MV-4-11 (cell line): ENCODE measurements at regions not wholly inside any gene's neighbourhood (a gene's known extent, or its start where the extent isn't known, plus 50 kb on each side); places are given as distances from the start of the nearest gene placed in this dataset.
A peak's percentile ranks its signal among the peaks of the same experiment; 100 is the strongest.

Source experiments
- DNase-seq: peaks from one replicate; lab custom pipeline; 2025; lab: John Stamatoyannopoulos, UW

DNA sequence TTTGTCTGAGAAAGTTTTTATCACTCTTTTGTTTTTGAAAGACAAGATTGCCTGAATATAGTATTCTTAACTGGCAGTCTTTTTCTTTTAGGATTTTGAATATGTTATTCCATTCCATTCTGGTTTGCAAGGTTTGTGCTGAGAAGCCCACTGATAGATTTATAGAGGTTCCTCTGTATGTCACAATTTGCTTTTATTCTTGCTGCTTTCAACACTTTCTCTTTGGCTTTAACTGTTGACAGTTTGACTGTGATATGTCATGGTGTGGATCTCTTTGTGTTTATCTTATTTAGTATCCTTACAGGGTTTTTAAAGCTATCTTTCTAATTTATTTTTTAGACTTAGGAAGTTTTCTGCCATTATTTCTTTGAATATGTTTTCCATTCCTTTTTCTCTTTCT is 331.2 kb upstream of the ATP11B start:
- DNase-seq: no peak

DNA sequence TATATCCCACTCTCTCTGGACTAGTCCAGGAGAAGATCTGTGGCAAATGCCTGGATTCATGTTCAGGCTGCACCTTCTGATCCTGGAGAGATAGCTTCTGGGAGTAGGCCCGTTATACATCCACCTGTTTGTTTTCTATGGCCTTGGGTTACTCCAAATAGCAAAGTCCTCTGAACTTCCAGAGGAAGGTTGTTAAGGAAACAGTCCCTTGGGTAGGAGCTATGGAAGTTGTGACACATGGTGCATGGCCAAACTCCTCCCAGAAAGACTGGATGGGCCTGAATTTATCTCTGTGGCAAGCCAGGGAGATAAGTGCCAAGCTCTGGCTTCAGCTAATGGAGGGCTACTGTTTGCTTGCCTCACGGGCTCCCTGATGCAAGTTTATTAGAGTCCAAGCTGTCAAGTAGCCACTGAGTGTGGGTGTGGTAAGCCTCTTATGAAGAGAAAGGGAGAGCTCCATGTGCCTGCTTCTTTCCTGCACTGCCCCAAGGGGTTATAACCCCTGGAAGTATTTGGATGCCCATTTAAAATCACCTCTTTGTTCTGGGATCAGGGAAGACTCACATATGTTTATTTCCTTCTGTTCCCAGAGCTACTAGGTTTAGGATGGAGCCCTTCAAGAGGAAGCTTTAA is 328.7 kb upstream of the ATP11B start:
- no peak for DNase-seq

DNA sequence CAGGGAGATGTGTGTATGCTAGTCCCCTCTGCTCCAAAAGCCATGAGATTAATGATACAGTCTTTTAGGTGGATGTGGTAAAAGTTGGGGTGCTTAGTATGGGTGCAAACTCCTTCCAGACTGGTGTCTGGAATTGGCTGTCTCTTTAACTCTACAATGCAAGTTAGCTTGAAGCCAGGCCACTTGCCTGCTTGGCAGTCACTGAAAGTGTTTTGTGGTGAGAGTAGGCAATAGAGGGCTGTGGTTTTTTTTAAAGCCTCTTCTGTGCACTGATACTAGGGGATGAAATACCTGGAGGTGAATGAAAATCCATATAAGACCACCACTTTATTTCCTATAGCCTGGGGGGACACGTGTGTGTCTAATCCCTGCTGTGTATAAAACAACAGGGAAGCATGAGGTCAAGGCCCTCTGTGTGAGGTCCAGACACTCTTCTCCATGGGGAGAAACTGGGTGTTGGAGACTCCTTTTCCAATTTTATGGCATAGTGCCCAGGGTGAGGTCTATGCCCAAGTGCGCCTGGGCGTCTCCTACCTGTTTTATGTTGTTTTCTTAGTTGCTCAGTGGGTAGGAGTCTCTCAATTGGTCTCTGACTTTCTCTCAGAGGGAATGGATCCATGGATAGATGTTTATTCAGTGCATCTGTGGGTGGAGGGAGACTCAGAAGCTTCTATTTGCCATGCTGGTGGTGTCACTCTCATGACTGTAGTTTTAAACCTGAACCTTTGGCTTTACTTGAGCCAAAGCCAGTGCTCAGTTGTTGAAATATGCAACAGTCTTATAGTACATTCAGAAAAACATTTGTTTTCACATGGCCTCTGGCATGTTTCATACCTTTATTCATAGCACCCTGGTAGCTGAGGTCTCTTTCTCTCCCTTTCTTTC is 327.8 kb upstream of the ATP11B start:
- no peak for DNase-seq

DNA sequence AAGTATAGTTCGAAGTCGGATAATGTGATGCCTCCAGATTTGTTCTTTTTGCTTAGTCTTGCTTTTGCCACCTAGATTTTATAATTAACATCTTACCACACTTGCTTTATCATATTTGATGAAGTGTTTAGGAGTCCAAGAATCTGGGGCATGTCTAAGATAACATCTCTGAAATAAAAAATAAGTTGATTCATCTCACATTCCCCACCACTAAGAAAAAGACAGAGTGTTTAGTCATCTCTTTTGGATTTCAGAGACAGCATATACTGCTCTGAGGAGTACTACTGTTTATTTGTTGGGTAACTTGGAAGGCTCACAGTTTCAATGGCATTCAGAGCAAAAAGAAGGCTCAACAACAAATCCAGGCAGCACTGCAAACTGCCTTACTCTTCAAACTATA is 324.2 kb upstream of the ATP11B start:
- no peak for DNase-seq

DNA sequence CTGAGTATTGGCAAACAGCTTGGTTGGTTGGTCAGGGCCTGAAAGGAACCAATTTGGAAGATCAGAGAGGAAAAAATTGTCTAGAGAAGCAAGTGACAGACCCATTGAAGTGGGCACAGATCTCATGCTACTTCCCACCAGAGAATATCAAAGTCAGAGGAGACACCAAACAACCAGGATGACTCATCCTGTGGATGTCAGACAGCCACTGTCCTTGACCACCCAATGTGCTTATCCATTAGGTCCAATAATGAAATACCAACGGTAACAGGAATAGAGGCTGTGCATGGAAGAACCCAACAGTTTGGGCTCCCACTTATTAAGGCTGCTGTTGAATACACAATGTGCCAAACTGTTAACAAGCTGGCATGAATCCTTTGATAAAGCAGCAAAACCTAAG is 323.1 kb upstream of the ATP11B start:
- no peak for DNase-seq

DNA sequence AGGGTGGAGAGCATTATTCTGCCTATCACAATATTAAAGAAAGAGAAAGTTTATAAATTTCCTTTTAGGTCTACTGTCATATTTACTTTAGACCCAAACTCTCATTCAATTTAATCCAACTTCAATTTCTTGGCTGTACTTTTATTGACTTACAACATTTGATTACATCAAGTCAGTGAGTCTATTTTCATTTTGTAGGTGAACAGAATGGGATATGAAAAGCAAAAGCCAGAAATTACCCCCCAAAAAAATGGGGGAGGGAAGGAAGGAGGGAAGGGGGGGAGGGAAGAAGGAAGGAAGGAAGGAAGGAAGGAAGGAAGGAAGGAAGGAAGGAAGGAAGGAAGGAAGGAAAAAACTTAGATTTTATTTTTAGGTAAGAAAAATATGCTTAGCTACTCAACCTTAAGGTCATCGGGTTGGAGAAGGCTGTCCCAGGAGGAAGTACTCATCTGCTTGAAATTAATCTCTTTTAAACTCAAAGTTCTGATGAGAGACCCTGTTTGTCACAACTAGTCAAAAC is 320.1 kb upstream of the ATP11B start:
- DNase-seq: no peak

DNA sequence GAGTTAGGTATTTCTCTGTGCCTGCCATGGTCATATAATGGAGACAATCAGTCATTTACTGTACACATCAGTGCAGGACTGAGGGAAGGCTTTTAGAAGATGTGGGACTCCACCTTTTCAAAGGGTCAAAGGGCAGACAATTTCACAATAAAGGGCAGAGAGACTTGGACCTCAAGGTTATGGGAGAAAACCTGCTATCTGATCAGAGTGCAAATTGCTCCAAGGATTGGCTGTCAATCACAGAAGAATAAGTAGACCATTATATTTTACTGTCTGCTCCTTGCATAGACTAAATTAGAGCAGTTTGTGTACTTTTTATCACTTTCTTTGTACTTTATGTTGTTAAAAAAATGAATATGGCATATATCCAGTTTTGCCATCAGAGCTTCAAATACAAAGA is 314.9 kb upstream of the ATP11B start:
- DNase-seq: no peak

DNA sequence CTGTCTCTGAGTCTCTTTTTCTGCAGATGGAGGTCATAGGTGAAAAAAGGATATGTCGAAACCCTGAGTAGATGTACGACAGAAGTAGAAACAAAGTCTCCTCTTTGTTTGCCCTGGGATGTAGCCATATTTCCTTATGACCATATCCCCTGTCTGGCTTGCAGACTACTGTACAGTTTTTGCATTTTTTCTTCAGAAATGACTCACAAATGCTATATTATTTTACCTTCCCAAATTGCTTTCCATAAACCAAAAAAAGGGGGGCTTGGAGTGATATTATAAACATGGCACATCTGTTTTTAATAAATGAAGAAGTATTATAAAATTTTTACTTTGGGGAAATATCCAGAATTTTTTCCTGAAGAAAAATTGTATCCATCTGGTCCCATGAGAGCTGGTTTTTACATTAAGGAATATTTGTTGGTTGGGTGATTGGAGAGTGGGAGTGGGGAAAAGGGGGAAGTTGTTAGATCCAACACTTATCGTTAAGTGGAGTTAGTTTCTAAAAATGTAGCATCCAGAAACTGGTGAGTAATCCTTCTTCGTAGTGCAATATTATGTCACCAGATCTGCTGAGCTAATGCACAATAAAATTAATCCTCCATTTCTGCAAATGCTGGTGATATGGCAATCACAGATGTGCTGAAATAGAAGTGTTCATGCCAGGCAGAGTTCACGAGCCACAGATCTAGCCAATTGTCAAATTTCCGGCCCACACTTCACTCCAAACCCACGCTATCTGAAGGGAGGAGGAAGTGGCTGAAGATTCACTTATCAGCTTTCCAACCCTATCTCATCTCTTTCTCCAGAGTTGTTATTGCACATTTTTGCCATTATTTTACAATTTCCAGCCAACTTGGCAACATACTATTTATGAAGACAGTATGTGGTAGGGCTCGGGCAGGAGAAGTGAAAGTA is 313.6 kb upstream of the ATP11B start:
- DNase-seq: peak; percentile 75

DNA sequence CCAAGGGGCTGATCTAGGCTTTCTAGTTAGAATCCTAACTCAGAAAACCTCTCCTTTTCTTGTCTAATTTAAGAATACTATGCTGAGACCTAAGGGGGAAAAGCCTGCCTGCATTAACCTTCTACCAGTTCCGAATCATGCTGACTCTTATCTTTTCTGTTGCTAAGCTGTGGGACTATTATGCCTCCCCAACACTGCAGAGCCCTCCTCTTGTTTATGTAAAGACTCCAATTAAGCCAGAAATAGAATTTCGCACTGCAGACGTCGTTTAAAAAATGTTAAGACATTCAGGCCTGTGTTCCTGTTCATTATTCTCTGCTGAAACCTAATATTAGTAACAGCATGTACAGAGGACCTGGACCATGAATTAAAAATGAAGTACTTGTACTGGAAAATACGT is 310.6 kb upstream of the ATP11B start:
- no peak for DNase-seq

DNA sequence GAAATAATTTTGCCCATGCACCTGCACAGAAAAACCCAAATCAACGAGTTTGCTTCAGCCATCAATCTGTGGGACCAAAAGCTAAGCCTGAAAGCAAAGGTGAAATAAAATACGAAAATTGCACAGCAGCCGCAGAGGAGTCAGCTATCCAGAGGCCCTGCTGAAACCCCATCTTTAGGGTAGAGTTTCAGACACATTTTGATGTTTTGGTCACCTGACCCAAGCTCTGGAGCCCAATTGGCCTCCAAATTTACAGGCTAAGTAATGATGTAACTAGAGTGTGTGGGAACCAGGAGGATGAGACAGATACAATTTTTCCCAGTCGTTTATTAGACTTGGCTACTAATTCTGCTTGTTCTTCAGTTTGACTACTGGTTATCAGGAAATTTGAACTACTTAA is 308.6 kb upstream of the ATP11B start:
- DNase-seq: no peak

DNA sequence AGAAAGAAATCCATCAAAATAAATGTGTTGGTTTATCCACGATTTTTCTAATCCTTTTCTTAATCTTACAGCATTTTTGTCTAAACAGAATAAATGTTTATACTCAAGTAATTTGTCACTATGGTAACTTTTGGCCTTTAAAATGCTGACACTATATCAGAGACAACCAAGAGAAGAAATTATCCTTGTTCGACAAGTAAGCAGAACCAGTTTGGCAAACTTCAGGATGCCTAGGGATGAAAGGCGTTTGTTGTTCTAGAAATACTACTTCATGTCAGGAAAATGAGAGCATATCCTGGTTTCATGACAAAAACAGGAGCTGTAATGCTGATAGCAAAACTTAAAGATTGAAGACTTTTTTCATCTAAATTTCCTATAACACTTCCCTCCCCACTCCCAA is 308.0 kb upstream of the ATP11B start:
- no peak for DNase-seq

DNA sequence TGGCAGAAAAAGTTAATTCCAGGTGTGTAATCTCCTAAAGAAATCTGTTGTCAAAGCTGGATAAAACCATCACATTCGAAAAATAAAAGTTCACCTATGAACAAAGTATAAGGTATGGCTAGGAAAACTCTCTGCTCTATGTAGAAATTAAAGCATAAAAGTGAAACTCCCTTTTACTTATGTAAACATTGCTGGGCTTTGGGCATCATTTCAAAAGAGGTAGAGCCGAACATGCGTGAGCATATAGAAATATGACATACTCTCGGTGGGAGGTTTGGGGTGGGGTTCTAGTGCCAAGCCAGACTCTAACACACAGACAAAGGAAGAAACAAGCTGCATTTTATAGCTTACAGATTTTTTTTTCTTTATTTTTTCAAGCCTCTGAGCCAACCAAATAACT is 306.8 kb upstream of the ATP11B start:
- DNase-seq: no peak

DNA sequence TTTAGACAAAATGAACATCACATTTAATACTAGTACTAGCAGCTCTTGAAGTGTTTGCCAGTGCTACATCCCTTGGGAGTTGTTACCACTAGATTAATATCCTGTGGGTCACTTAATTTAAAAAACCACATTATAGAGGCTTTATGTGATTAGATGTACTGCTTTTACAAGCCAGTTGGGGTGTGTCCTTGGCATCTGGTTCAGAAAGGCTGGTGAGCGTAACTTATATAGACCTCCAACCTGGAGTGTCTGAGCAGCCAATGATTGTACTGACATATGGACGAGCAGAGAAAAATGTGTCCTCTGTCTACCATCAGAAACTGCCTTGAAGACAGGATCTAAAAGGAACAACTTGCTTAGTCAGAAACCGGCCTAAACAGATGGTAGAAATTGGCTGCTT is 306.2 kb upstream of the ATP11B start:
- no peak for DNase-seq

DNA sequence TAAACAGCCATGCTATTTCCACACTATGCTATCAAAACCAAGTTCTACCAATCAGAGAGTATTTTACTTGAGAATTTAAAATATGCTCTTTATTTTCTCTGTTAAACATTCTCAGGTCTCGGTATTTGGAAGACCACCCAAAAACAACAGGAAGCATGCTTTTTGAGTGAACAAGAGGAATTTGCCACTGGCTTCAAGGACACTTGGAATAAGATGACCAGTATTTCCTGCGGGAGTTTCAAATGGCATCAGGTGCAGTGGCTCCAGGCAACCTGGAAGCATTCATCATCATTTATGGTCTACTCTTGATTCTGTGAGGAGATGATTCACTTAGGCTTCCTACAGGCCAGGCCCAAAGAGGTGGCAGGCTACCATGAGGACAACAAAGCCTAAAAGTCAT is 305.7 kb upstream of the ATP11B start:
- DNase-seq: no peak

DNA sequence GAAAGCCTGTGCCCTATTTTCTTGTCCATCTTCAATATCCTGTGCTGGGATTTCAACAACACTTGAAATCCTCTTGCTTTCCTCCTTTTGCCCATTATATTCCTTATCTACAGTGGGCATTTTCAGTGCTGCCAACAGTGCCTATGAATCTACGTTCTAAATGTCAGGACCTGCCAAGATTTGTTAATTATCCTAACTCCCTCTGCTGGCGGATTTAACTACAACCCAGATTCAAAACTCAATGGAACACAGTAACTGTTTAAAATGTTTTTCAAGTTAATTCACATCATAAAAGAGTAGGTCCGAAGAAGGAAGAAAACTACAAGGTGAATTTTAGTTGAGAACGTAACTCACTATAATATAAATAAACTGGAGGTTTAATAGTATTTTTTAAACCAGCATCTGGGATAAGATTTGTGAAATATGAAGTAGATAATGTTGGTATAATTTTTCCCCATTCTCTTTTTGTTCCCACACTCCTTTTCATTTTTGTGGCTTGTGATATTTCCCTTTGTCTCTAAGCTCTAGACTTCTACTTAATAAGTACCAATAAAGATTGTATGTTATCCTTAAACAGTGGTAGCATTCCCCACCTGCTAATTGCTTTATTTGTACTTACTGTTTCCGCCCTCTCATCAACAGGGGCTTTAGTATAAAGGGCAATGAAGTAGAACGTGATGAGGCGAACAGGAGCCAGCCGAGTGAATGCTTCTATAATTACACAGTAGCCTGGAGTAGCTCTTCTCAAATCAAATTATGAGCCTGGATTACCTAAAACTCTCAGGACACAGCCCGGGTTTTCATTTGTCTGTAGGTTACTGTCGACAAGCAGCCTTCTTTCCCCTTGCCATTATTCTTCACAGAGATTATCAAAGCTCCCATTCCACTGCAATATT is 302.5 kb upstream of the ATP11B start:
- no peak for DNase-seq

DNA sequence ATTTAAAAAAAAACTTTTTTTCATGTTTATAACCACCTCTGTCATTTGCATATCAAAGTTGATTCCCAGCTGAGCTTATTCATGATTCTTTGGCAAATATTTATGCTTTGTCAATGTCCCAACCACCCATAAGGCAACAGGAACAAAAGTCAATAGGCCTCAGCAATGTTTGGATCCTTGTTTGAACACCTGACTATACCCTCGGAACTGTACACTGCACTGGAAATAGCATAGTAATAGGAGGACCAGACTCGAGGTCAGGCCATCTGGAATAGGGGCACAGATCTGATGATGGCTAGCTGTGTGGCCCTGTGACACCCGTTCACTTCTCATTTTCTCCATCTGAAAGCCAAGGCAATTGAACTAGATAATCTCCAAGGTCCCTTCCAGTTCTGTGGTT is 301.7 kb upstream of the ATP11B start:
- no peak for DNase-seq

DNA sequence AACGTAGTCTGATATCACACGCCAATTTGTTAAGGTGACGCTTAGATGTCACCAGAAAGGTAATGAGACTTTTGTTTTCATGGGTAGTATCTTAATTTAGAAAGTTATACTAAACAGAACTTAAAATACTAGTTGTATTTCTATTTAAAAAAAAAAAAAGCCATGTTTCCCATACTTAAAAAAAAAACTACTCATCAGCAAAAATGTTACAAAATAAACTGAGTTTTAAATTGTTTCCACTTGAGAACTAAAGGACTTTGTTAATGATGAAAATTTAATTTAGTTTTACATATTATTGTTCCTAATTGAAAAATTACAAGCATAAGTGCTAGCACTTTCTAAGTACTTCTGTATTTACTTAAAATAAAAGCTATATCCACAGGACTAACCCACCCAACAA is 300.8 kb upstream of the ATP11B start:
- DNase-seq: no peak

DNA sequence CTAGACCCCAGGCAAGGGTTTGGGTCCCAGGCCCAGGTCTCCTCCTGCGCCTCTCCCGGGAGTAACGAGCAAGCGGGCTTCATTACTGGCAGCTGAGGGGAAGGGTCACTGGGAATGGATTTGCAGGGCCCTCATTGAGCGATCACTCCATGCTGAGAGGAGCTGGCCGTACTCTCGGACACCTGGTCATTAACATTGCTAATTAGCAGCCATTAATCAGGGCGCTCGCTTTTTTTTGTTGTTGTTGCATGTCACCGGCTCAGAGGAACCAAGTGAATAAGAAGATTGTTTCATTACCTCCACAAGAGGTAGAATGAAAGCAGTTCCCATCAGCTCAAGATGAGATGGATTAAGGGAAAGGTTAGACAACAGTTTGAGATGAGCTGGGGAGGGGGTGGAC is 293.0 kb upstream of the ATP11B start:
- DNase-seq: no peak

DNA sequence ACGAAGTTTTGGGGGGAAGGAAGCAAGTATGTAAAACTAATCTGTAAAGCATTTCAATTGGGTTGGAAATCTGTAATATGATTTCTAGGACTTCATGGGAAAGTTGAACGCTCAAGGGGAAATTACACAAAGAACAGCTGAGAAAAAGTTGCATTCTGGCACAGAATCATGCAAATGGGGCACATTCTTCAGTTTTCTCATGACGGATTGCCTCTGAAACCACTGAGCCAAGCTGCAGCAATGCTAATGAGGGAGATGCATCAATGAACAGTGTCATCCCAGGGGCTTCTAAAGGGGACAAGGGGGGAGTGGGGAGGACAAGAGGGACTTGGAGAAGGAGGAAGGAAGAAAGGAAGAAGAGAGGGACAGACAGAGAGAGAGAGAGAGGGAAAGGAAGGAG is 291.4 kb upstream of the ATP11B start:
- no peak for DNase-seq

DNA sequence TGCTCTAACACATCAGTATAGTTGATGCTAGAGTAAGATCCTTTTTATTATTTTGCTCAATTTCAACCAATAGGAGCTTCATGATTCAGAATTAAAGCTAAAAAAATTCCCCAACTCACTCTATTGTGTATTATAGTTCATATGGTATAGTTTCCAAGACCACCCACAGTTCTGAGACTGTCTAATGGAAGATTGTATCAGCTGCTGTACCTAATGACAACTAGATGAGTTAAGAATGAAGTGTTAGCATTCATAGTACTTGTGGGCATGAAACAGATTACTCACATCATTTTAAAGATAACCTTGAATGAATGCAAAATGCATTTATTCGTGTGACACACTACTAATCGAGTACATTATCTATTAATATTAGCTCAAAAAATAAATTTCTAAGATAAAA is 289.9 kb upstream of the ATP11B start:
- no peak for DNase-seq

DNA sequence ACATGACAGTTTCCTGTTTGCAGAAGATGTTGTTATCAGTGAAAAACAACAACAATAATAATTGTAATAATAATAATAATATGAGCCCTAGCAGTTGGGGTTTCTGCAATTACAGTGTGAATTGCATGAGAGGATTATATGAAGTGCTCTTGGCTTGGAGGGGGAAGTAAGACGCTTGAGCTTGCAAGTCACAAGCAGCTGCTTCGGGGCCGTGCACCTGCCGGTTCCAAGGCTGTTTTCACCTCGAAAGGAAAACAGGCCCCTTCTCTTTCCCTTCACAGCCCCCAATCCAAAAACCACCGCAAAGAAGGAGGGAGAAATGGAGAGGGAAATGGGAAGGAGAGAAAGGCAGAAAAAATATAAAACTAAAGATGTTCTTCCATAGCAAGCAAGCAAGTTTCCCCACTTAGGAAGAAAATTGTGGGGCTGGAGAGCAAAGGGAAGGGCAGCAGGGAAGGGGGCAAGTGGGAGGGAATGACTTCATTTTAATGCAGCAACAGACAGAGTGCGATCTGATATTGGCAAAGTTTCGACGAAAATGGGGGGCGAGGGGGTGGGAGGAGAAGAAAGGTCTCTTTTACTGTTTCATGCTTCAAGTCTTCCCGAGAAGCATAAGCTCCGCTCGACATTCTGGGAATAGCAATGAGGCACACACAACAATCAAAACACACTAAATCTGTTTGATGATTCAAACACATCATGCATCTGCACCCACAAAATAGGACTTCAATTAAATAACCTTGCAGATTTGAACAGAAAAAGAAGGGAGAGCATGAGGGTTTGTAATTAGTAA is 284.2 kb upstream of the ATP11B start:
- no peak for DNase-seq
